Stimulated activated CD4-positive, alpha-beta T cell treated with anti-CD3 and anti-CD28 coated beads, Interleukin-1b, Interleukin-23, amount 100 ng/mL, for 48 hours (primary cell): ENCODE measurements at regions not wholly inside any gene's neighbourhood (a gene's known extent, or its start where the extent isn't known, plus 50 kb on each side); places are given as distances from the start of the nearest gene placed in this dataset.
"Not testable (repeated sequence)": the region's sequence is repeated elsewhere in the genome, so short reads cannot be mapped to it uniquely, and the experiment has no call there.

ENCODE experiments used
- DNase-seq: peaks from one replicate; pipeline ENCODE4 v3.0.0-alpha.2; 2020

GRCh38 chr2:53356291-53356905 lies 411.2 kb upstream of the CHAC2 start:
- no peak for DNase-seq

GRCh38 chr2:53353135-53354114 lies 414.2 kb upstream of the CHAC2 start:
- DNase-seq = no peak

GRCh38 chr2:53347269-53347668 lies 420.3 kb upstream of the CHAC2 start:
- DNase-seq = no peak

- no peak for DNase-seq
Measured at GRCh38 chr2:53342248-53342647, 425.4 kb upstream of the CHAC2 start.

- no peak for DNase-seq
Measured at GRCh38 chr2:53334610-53335009, 433.0 kb upstream of the CHAC2 start.

GRCh38 chr2:53331667-53332066 lies 435.9 kb upstream of the CHAC2 start:
- no peak for DNase-seq

- DNase-seq = no peak
Measured at GRCh38 chr2:53317861-53318260, 449.7 kb upstream of the CHAC2 start.

- no peak for DNase-seq
Measured at GRCh38 chr2:53315149-53315548, 452.5 kb upstream of the CHAC2 start.

GRCh38 chr2:53314718-53315117 lies 452.9 kb upstream of the CHAC2 start:
- no peak for DNase-seq

GRCh38 chr2:53313644-53314043 lies 454.0 kb upstream of the CHAC2 start:
- not testable (repeated sequence) for DNase-seq

- DNase-seq = no peak
Measured at GRCh38 chr2:53312721-53313120, 454.9 kb upstream of the CHAC2 start.

- no peak for DNase-seq
Measured at GRCh38 chr2:53312181-53312580, 455.4 kb upstream of the CHAC2 start.

- DNase-seq = no peak
Measured at GRCh38 chr2:53303012-53303578, 464.5 kb upstream of the CHAC2 start.

- no peak for DNase-seq
Measured at GRCh38 chr2:53302455-53302854, 465.1 kb upstream of the CHAC2 start.

GRCh38 chr2:53289309-53290006 lies 478.1 kb upstream of the CHAC2 start:
- no peak for DNase-seq

- no peak for DNase-seq
Measured at GRCh38 chr2:53286345-53286744, 481.3 kb upstream of the CHAC2 start.

GRCh38 chr2:53275743-53276142 lies 491.9 kb upstream of the CHAC2 start:
- no peak for DNase-seq

GRCh38 chr2:53268626-53269025 lies 499.0 kb upstream of the CHAC2 start:
- DNase-seq = no peak

GRCh38 chr2:53268086-53268485 lies 499.5 kb upstream of the CHAC2 start:
- DNase-seq = no peak

GRCh38 chr2:53265544-53266299 lies 501.9 kb upstream of the CHAC2 start:
- DNase-seq = no peak

GRCh38 chr2:53260568-53260967 lies 507.0 kb upstream of the CHAC2 start:
- DNase-seq = no peak

GRCh38 chr2:53259395-53260009 lies 508.1 kb upstream of the CHAC2 start:
- no peak for DNase-seq
